ENCODE measurements at regions not wholly inside any gene's neighbourhood (a gene's known extent, or its start where the extent isn't known, plus 50 kb on each side); places are given as distances from the start of the nearest gene placed in this dataset.

- H3K27me3 Mint-ChIP-seq, result no peaks in the 10 kb centered on the region
- ChIA-PET POLR2A (no interaction called here), CTCF (no interaction called here)
- Histone ChIP-seq H3K27ac (ENCODE audit: low read depth, low read length) (no peak overlapping the region), H3K9me3 (ENCODE audit: control insufficient read depth in 2 of 3, low read length in 3 of 3) (no peaks in the 10 kb centered on the region), H3K4me3 (ENCODE audit: low read length) (no peak overlapping the region), H3K27me3 (ENCODE audit: control insufficient read depth in 2 of 2, insufficient read depth in 2 of 2, low read length in 2 of 2) (no peaks in the 10 kb centered on the region), H3K4me1 (ENCODE audit: control insufficient read depth in 2 of 2, insufficient read depth in 2 of 2, low read length in 2 of 2) (no peaks in the 10 kb centered on the region), H3K36me3 (ENCODE audit: control insufficient read depth in 2 of 3, insufficient read depth in 3 of 3, low read length in 3 of 3) (no peaks in the 10 kb centered on the region)
- H3K27ac Mint-ChIP-seq, result no peak overlapping the region
- intact Hi-C loops (cut with micrococcal nuclease), result no loop called here
- no peak overlapping the region for H3K4me3 Mint-ChIP-seq
- no peaks in the 10 kb centered on the region for H3K9me3 Mint-ChIP-seq
- ATAC-seq (no peak), DNase-seq (no peak)
- H3K4me1 Mint-ChIP-seq, result no peaks in the 10 kb centered on the region
- H3K36me3 Mint-ChIP-seq, result peaks cover 0 to 8% (median 0%) of the 10 kb centered on the region in 5 donors
Measured at GRCh38 chr19:5237190-5237780, 103.3 kb downstream of the PTPRS start.

GRCh38 chr19:5235458-5236219, 105.0 kb downstream of the PTPRS start:
- H3K36me3 Mint-ChIP-seq, result peaks cover 0 to 8% (median 0%) of the 10 kb centered on the region in 5 donors

GRCh38 chr19:5234412-5234811, 106.2 kb downstream of the PTPRS start:
- no peaks in the 10 kb centered on the region for H3K9me3 Mint-ChIP-seq
- DNase-seq, result no peak
- H3K36me3 Mint-ChIP-seq, result peaks cover 0 to 3% (median 0%) of the 10 kb centered on the region in 5 donors
- no peaks in the 10 kb centered on the region for H3K36me3 ChIP-seq (ENCODE audit: control insufficient read depth in 2 of 3, insufficient read depth in 3 of 3, low read length in 3 of 3)
- no peaks in the 10 kb centered on the region for H3K27me3 ChIP-seq (ENCODE audit: control insufficient read depth in 2 of 2, insufficient read depth in 2 of 2, low read length in 2 of 2)
- H3K4me1 Mint-ChIP-seq, result peaks cover 0 to 5% (median 4%) of the 10 kb centered on the region in 7 donors
- H3K4me3 Mint-ChIP-seq, result no peak overlapping the region
- no peaks in the 10 kb centered on the region for H3K4me1 ChIP-seq (ENCODE audit: control insufficient read depth in 2 of 2, insufficient read depth in 2 of 2, low read length in 2 of 2)
- no peak overlapping the region for H3K27ac ChIP-seq (ENCODE audit: low read depth, low read length)
- POLR2A ChIA-PET, result no interaction called here
- intact Hi-C loops (cut with micrococcal nuclease), result no loop called here
- H3K4me3 ChIP-seq (ENCODE audit: low read length), result no peak overlapping the region
- no peak overlapping the region for H3K27ac Mint-ChIP-seq
- CTCF ChIA-PET, result interaction anchor here (0.7 kb wide), 1 partner anchor 35 kb away, joined by 4 read pairs; no protein-coding TSS in a partner anchor
- ATAC-seq, result no peak
- peaks cover 4 to 9% (median 7%) of the 10 kb centered on the region in 5 donors for H3K27me3 Mint-ChIP-seq
- no peaks in the 10 kb centered on the region for H3K9me3 ChIP-seq (ENCODE audit: control insufficient read depth in 2 of 3, low read length in 3 of 3)

More at GRCh38 chr19:5235458-5236219, 105.0 kb downstream of the PTPRS start:
- Mint-ChIP-seq H3K27me3 (peaks cover 0 to 3% (median 0%) of the 10 kb centered on the region in 5 donors), H3K9me3 (no peaks in the 10 kb centered on the region), H3K27ac (no peak overlapping the region), H3K4me1 (no peaks in the 10 kb centered on the region), H3K4me3 (no peak overlapping the region)
- intact Hi-C loops (cut with micrococcal nuclease), result no loop called here
- Histone ChIP-seq H3K4me3 (ENCODE audit: low read length) (no peak overlapping the region), H3K27ac (ENCODE audit: low read depth, low read length) (no peak overlapping the region), H3K27me3 (ENCODE audit: control insufficient read depth in 2 of 2, insufficient read depth in 2 of 2, low read length in 2 of 2) (no peaks in the 10 kb centered on the region), H3K9me3 (ENCODE audit: control insufficient read depth in 2 of 3, low read length in 3 of 3) (no peaks in the 10 kb centered on the region), H3K4me1 (ENCODE audit: control insufficient read depth in 2 of 2, insufficient read depth in 2 of 2, low read length in 2 of 2) (no peaks in the 10 kb centered on the region), H3K36me3 (ENCODE audit: control insufficient read depth in 2 of 3, insufficient read depth in 3 of 3, low read length in 3 of 3) (no peaks in the 10 kb centered on the region)
- POLR2A ChIA-PET, result no interaction called here
- CTCF ChIA-PET, result no interaction called here
- ATAC-seq (no peak), DNase-seq (no peak)

GRCh38 chr19:5232798-5233505, 107.7 kb downstream of the PTPRS start:
- CTCF ChIA-PET, result interaction anchor here (0.6 kb wide), 1 partner anchor 10 kb away, joined by 3 read pairs; no protein-coding TSS in a partner anchor
- H3K27ac Mint-ChIP-seq, result no peak overlapping the region

GRCh38 chr19:5231857-5232678, 108.5 kb downstream of the PTPRS start:
- H3K27me3 ChIP-seq (ENCODE audit: control insufficient read depth in 2 of 2, insufficient read depth in 2 of 2, low read length in 2 of 2), result no peaks in the 10 kb centered on the region
- no peak overlapping the region for H3K4me3 ChIP-seq (ENCODE audit: low read length)
- no peaks in the 10 kb centered on the region for H3K36me3 ChIP-seq (ENCODE audit: control insufficient read depth in 2 of 3, insufficient read depth in 3 of 3, low read length in 3 of 3)
- no peaks in the 10 kb centered on the region for H3K9me3 Mint-ChIP-seq
- no peak for DNase-seq
- H3K27ac Mint-ChIP-seq, result no peak overlapping the region
- H3K4me3 Mint-ChIP-seq, result no peak overlapping the region
- peaks cover 12 to 20% (median 16%) of the 10 kb centered on the region in 5 donors for H3K27me3 Mint-ChIP-seq
- intact Hi-C loops (cut with micrococcal nuclease), result no loop called here
- no peak overlapping the region for H3K27ac ChIP-seq (ENCODE audit: low read depth, low read length)
- CTCF ChIA-PET, result no interaction called here
- no peak for ATAC-seq
- H3K9me3 ChIP-seq (ENCODE audit: control insufficient read depth in 2 of 3, low read length in 3 of 3), result no peaks in the 10 kb centered on the region
- no peaks in the 10 kb centered on the region for H3K36me3 Mint-ChIP-seq
- no peaks in the 10 kb centered on the region for H3K4me1 ChIP-seq (ENCODE audit: control insufficient read depth in 2 of 2, insufficient read depth in 2 of 2, low read length in 2 of 2)
- peaks cover 0 to 11% (median 5%) of the 10 kb centered on the region in 7 donors for H3K4me1 Mint-ChIP-seq
- POLR2A ChIA-PET, result no interaction called here

More at GRCh38 chr19:5232798-5233505, 107.7 kb downstream of the PTPRS start:
- intact Hi-C loops (cut with micrococcal nuclease), result no loop called here
- DNase-seq (no peak), ATAC-seq (no peak)
- Mint-ChIP-seq H3K4me3 (no peak overlapping the region), H3K9me3 (no peaks in the 10 kb centered on the region), H3K27me3 (peaks cover 12 to 16% (median 16%) of the 10 kb centered on the region in 5 donors), H3K4me1 (peaks cover 0 to 11% (median 5%) of the 10 kb centered on the region in 7 donors), H3K36me3 (no peaks in the 10 kb centered on the region)
- POLR2A ChIA-PET, result interaction anchor here (0.7 kb wide), 1 partner anchor 433 kb away, joined by 3 read pairs; no protein-coding TSS in a partner anchor
- Histone ChIP-seq H3K4me3 (ENCODE audit: low read length) (no peak overlapping the region), H3K36me3 (ENCODE audit: control insufficient read depth in 2 of 3, insufficient read depth in 3 of 3, low read length in 3 of 3) (no peaks in the 10 kb centered on the region), H3K9me3 (ENCODE audit: control insufficient read depth in 2 of 3, low read length in 3 of 3) (no peaks in the 10 kb centered on the region), H3K27me3 (ENCODE audit: control insufficient read depth in 2 of 2, insufficient read depth in 2 of 2, low read length in 2 of 2) (no peaks in the 10 kb centered on the region), H3K4me1 (ENCODE audit: control insufficient read depth in 2 of 2, insufficient read depth in 2 of 2, low read length in 2 of 2) (no peaks in the 10 kb centered on the region), H3K27ac (ENCODE audit: low read depth, low read length) (no peak overlapping the region)

- no peak for DNase-seq
- Histone ChIP-seq H3K4me1 (ENCODE audit: control insufficient read depth in 2 of 2, insufficient read depth in 2 of 2, low read length in 2 of 2) (no peaks in the 10 kb centered on the region), H3K27ac (ENCODE audit: low read depth, low read length) (no peak overlapping the region), H3K36me3 (ENCODE audit: control insufficient read depth in 2 of 3, insufficient read depth in 3 of 3, low read length in 3 of 3) (no peaks in the 10 kb centered on the region), H3K27me3 (ENCODE audit: control insufficient read depth in 2 of 2, insufficient read depth in 2 of 2, low read length in 2 of 2) (no peaks in the 10 kb centered on the region), H3K9me3 (ENCODE audit: control insufficient read depth in 2 of 3, low read length in 3 of 3) (no peaks in the 10 kb centered on the region), H3K4me3 (ENCODE audit: low read length) (no peak overlapping the region)
- ChIA-PET POLR2A (no interaction called here), CTCF (no interaction called here)
- no peak for ATAC-seq
- peaks cover 0 to 11% (median 5%) of the 10 kb centered on the region in 7 donors for H3K4me1 Mint-ChIP-seq
- no peaks in the 10 kb centered on the region for H3K9me3 Mint-ChIP-seq
- H3K4me3 Mint-ChIP-seq, result no peak overlapping the region
- intact Hi-C loops (cut with micrococcal nuclease), result no loop called here
- peaks cover 12 to 20% (median 16%) of the 10 kb centered on the region in 5 donors for H3K27me3 Mint-ChIP-seq
- H3K27ac Mint-ChIP-seq, result no peak overlapping the region
- no peaks in the 10 kb centered on the region for H3K36me3 Mint-ChIP-seq
Measured at GRCh38 chr19:5230730-5231555, 109.7 kb downstream of the PTPRS start.
